Peyer's patch (tissue), 4 donors: ENCODE measurements at regions not wholly inside any gene's neighbourhood (a gene's known extent, or its start where the extent isn't known, plus 50 kb on each side); places are given as distances from the start of the nearest gene placed in this dataset.
"Not testable (repeated sequence)": the region's sequence is repeated elsewhere in the genome, so short reads cannot be mapped to it uniquely, and the experiment has no call there.

Experiments used
- POLR2A ChIP-seq, 2 donors: fragments of 450-650 bp; IDR thresholded peaks; one replicate each; pipeline ENCODE4 v1.5.1; 2017; ENCODE audit warnings: antibody characterized with exemption in 2 of 2, mild to moderate bottlenecking in 2 of 2, moderate library complexity in 2 of 2
- TF ChIP-seq, protein P1 (sequence below), 6 experiments: fragments of 450-650 bp in 4 of 6; fragments of 200-600 bp in 2 of 6; sonication (generic) in 1 of 6; IDR thresholded peaks; one replicate each; pipeline ENCODE4 v1.5.1; 2017 to 2019; ENCODE audit warnings: antibody characterized with exemption in 6 of 6, mild to moderate bottlenecking in 3 of 6, moderate library complexity in 1 of 6

DNA sequence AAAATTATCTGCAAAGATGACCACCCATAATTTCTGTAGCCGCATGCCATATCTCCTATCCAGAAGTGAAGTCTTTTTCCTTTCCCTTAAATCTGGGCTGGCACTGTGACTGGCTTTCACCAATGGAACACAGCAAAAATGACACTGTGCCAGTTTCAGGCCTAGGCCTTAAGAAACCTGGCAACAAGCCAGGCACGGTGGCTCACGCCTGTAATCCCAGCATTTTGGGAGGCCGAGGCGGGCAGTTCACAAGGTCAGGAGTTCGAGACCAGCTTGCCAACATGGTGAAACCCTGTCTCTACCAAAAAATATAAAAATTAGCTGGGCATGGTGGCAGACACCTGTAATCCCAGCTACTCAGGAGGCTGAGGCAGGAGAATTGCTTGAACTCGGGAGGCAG, 120.3 kb downstream of the EFHB start:
- TF ChIP-seq, protein P1, sequence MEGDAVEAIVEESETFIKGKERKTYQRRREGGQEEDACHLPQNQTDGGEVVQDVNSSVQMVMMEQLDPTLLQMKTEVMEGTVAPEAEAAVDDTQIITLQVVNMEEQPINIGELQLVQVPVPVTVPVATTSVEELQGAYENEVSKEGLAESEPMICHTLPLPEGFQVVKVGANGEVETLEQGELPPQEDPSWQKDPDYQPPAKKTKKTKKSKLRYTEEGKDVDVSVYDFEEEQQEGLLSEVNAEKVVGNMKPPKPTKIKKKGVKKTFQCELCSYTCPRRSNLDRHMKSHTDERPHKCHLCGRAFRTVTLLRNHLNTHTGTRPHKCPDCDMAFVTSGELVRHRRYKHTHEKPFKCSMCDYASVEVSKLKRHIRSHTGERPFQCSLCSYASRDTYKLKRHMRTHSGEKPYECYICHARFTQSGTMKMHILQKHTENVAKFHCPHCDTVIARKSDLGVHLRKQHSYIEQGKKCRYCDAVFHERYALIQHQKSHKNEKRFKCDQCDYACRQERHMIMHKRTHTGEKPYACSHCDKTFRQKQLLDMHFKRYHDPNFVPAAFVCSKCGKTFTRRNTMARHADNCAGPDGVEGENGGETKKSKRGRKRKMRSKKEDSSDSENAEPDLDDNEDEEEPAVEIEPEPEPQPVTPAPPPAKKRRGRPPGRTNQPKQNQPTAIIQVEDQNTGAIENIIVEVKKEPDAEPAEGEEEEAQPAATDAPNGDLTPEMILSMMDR (IDR thresholded peaks at IDR 0.05) = not testable (repeated sequence)
- not testable (repeated sequence) for TF ChIP-seq POLR2A (IDR thresholded peaks at IDR 0.05)
